IPS-NIHi7 (cell line): ENCODE measurements at regions not wholly inside any gene's neighbourhood (a gene's known extent, or its start where the extent isn't known, plus 50 kb on each side); places are given as distances from the start of the nearest gene placed in this dataset.
"Not testable (repeated sequence)": the region's sequence is repeated elsewhere in the genome, so short reads cannot be mapped to it uniquely, and the experiment has no call there.

Source experiments
- DNase-seq: peaks from one replicate; pipeline ENCODE4 v3.0.0; 2012; ENCODE audit warnings: mixed read lengths; ENCODE audit errors: extremely low spot score

DNA sequence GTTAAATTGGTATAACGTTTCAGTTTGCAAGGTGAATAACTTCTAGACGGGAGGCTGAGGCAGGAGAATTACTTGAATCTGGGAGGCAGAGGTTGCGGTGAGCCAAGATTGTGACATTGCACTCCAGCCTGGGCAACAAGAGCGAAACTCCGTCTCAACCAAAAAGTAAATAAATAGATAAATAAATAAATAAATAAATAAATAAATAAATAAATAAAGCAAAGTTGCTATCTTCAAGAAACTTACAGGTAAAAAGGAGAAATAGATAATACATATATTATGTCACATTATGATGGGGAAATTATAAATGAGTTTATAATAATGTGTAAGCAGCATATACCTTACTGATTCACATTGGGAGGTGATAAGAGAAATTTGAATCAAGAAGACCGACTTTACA is 1966.0 kb downstream of the PCDH7 start:
- DNase-seq = no peak

DNA sequence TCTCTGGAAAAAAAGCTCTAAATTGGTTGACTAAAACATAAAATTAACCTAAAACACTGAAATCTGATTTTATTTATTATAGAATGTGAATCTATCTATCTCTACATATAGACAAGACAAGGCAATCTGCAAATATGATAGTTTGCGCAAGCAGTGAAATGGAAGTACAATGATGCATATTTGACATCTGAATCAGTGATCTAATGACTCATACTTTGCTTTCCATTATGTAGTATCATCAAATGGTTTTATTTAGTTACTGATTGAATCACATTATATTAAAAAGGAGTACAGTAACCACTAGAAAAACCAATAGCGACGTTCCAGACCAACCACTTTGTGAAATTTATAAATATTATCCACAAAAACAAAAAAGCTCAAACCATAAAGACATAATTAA is 1969.3 kb downstream of the PCDH7 start:
- DNase-seq = no peak

DNA sequence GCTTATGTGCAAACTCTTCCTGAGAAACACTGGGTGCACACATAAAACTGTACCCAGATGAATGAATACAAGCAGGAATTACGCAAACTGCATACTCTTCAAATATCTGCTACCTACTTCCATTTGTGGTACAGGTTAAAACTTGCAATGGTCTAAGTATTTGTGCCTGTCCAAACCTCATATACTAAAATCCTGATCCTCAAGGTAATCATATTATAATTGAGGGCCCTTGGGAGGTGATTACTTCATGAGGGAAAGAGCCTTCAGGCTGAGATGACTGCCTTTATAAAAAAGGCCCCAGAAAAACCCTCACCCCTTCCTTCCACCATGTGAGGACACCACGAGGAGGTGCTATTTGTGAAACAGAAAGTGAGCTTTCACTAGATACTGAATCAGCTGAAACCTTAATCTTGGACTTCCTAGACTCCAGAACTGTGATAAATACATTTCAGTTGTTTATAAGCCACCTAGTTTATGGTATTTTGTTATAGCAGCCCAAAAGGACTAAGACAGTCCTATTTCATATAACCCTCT is 1977.2 kb downstream of the PCDH7 start:
- DNase-seq = no peak

DNA sequence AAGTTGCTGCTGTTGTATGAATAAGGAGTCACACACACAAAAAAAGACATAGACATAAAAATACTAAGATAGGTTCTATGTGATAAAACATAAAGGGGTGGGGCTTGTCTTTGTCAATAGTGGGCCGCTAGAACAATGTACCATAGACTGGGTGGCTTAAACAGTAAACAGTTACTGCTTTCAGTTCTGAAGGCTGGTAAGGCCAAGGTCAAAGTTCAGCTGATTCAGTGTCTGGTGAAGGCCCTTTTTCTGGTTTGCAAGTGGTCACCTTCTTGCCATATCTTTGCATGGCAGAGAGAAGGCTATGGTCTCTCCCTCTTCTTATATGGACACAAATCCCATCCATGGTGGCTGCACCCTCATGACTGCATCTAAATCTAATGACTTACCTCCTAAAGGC is 1980.7 kb downstream of the PCDH7 start:
- DNase-seq = no peak

DNA sequence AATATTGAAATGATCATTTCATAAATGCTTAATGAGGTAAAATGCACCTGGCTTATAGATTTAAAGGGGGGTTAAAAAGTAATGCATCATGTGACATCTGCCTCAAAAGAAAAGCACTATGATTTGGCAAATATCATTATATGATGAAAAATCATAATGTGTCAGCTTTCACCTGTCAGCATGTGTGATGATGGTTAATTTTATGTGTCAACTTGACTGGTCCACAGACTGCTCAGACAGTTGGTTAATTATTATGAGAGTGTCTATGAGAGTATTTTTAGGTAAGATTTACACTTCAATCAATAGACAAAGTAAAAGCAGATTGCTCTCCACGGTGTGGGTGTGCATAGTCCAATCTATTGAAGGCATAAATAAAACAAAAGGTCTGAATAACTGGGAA is 1986.7 kb downstream of the PCDH7 start:
- no peak for DNase-seq

DNA sequence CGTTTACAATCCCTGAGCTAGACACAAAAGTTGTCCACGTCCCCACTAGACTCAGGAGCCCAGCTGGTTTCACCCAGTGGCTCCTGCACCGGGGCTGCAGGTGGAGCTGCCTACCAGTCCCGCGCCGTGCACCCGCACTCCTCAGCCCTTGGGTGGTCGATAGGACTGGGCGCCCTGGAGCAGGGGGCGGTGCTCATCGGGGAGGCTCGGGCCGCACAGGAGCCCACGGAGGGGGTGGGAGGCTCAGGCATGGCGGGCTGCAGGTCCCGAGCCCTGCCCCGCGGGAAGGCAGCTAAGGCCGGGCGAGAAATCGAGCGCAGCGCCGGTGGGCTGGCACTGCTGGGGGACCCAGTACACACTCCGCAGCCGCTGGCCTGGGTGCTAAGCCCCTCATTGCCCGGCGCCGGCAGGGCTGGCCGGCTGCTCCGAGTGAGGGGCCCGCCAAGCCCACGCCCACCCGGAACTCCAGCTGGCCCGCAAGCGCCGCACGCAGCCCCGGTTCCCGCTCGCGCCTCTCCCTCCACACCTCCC is 1996.0 kb downstream of the PCDH7 start:
- not testable (repeated sequence) for DNase-seq

DNA sequence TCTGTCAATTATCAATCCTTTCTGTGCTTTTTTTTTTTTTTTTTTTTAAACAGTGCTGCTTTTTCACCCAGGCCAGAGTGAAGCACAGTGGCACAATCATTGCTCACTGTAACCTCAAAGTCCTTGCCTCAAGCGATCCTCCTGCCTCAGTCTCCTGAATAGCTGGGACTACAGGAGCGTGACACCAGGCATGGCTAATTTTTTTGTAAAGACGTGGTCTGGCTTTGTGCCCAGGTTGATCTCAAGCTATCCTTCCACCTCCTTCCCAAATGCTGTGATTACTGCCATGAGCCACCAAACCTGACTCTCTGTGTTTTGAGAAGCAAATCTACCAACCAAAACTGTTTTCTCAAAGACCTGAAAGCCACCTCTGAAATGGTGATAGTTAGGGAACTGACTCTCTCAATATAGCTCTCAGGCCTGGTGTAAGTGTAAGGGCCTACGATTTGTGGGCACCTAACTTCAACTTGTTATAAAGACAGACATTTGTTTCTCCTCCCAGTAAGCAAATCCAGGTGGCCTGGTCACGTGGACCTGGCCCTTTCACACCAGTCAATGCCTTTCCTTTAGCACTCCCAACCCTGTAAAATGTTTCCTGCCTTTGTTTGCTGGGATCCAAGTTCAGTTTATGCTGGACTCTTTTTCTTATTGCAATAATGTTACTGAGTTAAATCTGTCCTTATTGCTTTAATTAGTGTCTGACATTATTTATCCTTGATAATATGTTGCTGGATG is 2015.9 kb downstream of the PCDH7 start:
- DNase-seq = no peak

DNA sequence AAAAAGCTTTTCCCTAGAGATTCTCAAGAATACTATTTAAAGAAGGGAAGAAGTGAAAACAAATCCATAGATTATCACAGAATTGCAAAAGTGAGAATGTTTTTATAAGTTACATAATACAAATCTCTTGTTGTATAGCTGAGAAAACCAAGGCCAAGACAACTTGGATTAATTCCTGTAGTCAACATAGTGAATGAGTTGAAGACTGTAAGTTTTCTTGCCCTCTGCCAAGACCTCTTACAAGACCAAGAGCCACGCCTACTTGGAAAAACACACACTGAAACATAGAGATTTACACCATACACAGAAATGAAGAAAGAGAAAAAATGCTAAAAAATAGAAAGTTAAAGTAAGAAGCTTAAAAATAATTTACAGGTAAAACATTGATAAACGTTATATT is 2024.0 kb downstream of the PCDH7 start:
- no peak for DNase-seq

DNA sequence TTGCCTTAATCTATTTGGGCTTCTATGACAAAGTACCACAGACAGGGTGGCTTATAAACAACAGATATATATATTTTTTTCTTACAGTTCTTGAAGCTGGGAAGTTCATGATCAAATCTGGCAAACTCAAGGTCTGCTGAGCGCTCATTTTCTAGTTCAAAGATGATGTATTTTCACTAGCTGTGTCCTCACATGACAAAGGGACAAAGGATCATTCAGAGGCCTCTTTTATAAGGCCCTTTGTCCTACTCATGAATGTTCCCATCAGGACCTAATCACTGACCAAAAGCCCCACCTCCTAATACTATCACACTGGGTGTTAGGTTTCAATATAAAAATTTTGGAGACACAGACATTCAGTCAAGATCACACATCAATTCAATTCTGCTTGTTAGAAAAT is 2025.2 kb downstream of the PCDH7 start:
- DNase-seq = no peak

DNA sequence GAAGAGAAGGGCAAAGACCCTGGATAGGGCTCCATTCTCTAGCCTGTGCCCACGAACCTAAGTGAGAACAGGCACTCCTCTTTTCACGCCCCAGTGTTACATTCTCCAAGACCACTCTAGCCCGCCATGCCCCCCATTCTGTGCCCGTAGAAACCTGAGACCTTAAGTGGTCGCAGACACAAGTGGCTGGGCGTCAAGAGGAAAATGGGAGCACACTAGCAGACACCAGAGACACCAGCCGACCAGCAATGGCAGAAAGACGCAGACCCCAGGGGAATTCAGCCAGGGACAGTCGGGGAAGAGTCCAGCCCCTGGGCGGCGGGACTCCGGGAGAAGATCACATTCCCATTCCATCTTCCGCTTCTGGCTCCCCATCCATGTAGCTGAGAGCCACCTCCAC is 2027.9 kb downstream of the PCDH7 start:
- no peak for DNase-seq

DNA sequence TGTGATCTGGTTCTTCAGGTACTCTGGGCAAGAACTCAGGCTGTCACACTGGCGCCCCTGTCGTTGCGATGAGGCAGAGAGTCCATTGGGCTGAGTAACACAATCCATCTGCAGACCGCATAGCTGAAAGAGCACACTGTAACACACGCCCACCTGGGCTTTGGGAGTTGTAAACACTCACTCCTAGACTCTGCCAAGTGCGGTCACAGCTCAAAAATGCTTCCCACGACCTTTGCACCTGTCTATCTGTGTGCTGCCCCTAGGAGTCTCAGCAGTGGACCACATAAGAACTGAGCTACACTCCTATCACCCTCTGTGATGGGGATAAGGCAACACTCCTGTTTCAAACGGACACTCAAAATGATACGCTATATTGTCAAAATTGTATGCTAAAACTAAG is 2028.3 kb downstream of the PCDH7 start:
- DNase-seq = no peak

DNA sequence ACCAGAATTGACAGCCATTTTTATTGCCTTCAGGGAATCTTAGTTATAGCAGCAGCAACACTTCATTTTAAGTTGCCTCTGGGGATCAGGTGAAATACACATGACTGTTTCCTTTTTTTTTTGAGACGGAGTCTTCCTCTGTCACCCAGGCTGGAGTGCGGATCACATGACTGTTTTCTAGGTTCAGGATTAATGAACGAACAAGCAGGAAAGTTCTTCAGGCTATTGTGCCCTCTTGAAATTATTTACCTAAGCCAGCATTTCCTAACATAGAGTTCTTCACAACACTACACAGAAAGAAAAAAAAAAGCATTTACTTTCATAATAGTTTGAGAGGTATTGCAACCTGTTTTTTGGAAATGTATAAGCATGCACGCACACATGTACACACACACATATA is 2032.8 kb downstream of the PCDH7 start:
- no peak for DNase-seq

DNA sequence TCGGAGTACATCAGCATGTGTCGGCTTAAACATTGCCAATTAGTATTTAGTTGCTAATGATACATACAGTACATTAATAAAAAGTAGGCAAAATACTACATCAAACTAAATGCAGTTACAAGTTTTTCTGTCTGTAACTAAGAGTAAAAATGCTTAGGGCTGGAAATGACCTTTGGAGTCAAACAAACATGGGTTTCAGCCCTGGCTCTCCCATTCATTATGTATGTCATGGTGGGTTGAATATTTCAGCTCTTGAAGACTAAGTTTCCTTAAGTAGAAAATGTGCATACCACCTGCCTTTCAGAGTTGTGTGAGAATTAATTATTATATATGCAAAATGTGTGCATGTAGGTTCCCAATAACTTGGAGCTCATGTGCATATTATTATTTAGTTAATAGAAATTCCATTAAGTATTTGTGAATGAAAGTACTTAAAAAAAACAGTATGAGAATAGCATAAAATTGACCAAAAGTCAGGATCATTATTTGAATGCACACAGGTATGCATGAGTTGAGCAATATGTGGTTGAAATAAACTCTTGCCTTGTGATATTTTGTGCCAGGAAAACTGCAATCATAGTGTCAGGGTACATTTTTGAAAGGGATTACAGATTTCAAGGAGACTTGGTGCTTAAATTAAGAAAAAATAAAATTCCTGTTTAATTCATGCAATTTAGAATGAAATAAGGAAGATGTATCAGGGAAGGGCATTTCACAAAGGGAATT is 2048.7 kb downstream of the PCDH7 start:
- DNase-seq = no peak

DNA sequence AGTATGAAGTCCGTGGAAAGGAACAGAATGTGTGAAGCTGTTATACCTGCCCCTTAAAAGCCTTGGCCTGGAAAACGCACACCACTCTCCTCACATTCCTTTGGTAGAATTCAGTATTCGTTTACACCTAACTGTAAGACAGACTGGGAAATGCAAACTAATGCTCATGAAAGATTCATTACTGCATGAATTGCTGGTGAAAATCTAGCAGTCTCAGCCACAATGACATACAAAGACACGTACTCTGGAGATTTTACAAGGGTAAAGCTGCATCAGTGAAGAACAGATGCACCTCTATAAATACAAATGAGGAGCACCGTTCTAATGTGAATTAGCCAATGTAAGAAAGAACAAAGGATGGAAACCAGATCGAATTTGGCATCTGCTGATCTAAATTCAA is 2051.3 kb downstream of the PCDH7 start:
- DNase-seq = no peak

DNA sequence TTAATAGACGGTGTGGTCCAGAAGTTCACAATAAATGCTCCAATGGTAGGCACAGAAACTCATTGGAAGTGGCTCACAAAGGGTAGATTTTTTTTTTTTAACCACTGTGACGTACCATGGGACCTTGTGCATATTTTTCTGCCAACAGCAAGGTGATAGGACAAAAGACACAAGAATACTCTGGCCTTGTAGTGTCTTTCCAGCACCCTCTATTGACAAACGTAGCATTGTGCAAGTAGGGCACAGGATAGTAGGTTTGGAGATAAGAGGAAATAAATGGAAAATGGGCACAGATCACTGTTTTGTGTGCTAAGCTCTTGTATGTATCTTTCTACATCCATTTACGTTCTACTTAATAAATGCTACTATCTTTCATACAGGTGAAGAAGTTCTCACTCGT is 2054.9 kb downstream of the PCDH7 start:
- DNase-seq = peak; percentile 12

DNA sequence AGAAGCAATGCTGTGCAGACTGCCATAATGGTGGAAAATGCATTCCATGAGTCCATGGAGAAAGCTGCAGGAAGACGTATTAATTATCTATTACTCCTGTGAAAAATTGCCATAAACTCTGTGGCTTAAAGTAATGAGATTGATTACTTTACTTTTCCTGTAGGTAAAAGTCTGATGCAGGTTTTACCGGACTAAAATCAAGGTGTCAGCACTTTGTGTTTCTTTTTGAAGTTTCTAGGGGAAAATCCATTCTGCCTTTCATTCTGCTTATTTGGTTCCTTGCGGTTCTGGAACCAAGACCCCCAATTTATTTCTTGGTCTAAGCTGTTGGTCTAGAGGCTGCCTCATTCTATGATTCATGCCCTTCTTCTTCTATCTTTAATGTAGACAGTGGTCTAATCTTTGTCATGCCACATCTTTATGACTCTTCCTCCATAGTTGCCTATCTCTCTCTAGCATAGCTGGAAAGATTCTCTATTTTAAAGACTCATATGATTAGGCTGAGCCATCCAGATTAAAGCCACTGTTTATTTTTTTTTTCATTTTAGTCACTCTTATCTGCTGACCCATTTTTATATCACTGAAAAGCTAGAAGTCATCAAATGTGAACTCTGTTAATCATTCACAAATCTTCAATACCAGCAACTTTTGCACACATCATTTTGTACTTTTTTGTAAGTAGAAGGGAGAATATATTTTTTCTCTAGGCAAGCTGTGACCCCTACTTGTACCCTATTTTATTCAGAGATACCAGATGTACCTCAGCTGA is 2056.4 kb downstream of the PCDH7 start:
- DNase-seq = no peak

DNA sequence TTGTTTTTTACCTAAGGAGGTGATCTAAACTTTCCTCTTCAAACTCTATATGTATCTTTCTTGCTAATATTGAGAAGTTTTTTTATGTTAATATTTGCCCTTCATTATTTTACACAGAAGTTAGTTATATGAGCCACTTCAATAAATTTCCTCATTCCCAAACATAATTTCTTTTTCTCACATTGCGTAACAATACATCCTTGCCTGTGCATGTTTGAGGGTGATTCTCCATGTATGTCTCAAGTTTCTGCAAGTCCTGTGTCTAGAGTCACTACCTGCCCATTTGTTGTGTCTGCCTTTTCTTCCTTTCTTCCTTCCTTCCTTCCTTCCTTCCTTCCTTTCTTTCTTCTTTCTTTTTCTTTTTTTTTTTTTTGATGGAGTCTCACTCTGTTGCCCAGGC is 2057.9 kb downstream of the PCDH7 start:
- DNase-seq = no peak

DNA sequence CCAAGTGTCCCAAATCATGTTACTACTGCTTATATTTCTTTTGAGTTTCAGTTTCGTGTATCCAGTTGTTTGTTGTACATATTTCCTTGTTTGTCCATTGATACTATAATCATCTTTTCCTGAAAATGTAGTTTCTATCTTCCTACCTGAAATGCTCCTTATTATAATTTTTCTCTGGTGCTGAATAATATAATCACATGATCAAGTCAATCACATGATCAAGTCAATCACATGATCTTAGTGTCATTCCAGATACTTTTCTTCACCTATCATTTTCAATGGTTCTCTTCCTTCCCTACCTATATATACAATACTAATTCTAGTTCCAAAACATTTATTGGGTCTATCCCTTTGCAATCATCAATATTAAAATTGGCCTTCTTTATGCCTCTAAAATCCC is 2058.8 kb downstream of the PCDH7 start:
- DNase-seq = no peak

DNA sequence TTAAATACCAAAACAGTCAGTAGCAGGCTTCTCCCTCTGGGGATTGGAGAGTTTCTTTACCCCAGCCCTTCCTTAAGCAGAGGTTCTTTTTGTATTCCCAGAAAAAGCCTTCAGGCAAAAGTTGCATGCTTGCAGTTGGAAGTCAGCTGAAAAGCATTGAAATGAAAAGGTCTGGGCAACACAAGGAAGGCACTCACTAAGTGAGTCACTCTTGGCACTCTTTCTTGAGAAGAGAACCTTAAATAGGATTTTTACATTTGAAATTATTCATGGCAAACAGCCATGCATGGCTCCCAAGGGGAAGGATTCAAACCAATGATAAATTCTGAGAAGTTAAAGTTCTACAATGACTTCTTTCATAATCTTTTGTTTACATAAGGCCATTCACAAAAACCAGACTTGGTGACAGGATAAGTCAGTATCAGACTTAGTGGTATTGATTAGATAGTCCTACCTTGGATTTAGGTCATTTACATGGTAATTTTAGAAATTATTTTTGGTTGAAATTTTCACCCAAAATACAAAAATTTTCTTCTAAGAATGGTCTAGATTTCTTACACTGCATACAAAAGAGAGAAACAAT is 2068.9 kb downstream of the PCDH7 start:
- no peak for DNase-seq

DNA sequence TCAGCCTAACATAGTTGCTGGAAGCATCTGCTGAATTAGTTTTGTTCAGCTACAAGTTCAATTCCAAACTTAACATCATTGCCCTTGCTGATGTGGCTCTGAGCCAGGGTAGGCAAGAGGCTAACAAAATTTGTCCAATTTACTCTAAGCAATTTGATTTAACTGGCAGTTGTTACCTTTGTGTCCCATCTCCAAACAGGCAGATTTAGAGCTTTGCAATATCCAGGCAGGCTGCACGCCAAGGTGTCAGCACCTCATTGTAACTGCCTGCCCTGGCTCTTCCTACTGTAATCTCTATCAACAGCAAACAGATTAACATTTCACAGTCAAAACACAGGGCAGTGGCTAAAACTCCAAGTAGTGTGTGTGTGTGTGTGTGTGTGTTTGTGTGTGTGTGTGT is 2070.6 kb downstream of the PCDH7 start:
- no peak for DNase-seq

DNA sequence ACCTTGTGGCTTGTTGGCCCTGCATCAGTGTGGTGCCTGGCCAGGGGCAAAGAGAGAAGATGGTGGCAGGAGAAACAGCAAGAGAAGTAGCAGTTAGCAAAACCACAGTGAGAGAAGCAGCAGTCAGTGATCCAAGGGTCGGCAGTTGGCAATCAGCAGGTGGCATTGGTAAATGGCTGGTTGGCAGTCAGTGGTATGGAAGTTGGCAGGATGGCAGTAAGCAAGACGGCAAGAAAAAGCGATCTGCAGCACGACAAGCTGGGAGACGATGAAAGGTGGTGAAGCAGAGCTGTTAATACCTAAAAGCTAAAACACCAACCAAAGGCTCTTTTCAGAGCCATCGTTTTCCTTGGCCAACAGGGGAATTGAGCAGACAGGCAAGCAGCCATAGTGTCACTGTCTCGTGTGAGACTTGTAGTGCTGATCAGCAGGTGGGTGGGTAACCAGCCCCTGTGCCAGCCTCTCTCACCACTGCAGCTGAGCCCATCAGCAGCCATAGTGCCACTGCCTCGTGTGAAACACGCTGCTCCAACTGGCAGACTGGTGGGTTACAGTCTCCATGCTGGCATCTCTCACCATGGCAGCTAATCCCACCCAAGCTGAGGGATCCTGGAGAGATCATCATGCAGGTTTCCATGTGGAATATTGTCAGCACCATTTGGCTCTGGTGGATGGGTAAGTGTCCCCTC is 2078.4 kb downstream of the PCDH7 start:
- no peak for DNase-seq
